Mammary epithelial cell (primary cell): ENCODE measurements at regions not wholly inside any gene's neighbourhood (a gene's known extent, or its start where the extent isn't known, plus 50 kb on each side); places are given as distances from the start of the nearest gene placed in this dataset.

ENCODE experiments used
- EZH2 ChIP-seq: IDR thresholded peaks from 2 replicates; pipeline ENCODE4 v1.6.1; 2012; ENCODE audit warnings: low read length, inconsistent platforms, borderline replicate concordance
- TF ChIP-seq, protein P1 (sequence below), 2 donors: IDR thresholded peaks in 1 of 2; conservative IDR thresholded peaks in 1 of 2; 2 replicates each; pipeline ENCODE4 v1.5.1; 2011 to 2012; ENCODE audit warnings: inconsistent platforms in 2 of 2, low read length in 2 of 2, mild to moderate bottlenecking in 2 of 2, control low read depth in 1 of 2, low read depth in 1 of 2; ENCODE audit not compliant: insufficient read depth in 1 of 2; ENCODE audit errors: extremely low read depth in 1 of 2

DNA sequence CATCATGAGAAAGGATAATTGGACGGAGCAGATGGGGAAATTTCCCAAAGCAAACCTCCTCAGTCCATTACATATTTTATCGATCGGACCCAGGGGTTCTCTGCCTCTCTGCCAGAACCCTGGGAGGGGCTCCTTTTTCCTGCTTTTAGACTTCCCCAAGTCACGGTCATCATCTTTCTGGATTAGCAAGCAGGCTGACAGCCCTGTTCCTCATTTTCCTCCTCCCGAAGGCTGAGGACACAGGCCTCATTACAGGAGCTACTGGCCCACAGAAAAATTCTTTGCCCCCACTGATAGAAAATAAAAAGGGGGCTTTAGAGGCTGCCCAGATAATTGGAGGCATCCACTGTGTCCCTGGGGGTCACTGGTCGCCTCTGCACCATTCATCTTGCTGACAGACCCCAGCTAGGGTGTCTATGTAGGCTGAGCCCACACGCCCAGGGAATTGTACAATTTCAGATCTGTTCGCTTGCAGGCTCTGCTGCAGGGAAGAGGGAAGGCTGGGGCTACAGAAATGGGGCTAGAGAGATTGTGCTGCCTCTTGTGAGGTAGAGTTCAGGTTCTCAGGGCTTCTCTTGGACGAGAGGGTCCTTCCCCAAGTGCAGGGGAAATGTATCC is 125.7 kb upstream of the SDK1 start:
- TF ChIP-seq, protein P1, sequence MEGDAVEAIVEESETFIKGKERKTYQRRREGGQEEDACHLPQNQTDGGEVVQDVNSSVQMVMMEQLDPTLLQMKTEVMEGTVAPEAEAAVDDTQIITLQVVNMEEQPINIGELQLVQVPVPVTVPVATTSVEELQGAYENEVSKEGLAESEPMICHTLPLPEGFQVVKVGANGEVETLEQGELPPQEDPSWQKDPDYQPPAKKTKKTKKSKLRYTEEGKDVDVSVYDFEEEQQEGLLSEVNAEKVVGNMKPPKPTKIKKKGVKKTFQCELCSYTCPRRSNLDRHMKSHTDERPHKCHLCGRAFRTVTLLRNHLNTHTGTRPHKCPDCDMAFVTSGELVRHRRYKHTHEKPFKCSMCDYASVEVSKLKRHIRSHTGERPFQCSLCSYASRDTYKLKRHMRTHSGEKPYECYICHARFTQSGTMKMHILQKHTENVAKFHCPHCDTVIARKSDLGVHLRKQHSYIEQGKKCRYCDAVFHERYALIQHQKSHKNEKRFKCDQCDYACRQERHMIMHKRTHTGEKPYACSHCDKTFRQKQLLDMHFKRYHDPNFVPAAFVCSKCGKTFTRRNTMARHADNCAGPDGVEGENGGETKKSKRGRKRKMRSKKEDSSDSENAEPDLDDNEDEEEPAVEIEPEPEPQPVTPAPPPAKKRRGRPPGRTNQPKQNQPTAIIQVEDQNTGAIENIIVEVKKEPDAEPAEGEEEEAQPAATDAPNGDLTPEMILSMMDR (conservative IDR thresholded peaks at IDR 0.05 in 1 of 2, IDR thresholded peaks at IDR 0.05 in 1 of 2; ENCODE audit: extremely low read depth in 1 of 2, insufficient read depth in 1 of 2, low read depth in 1 of 2, low read length in 2 of 2): no peak
- no peak for TF ChIP-seq EZH2
